Iris pigment epithelial cell (primary cell): ENCODE measurements at regions not wholly inside any gene's neighbourhood (a gene's known extent, or its start where the extent isn't known, plus 50 kb on each side); places are given as distances from the start of the nearest gene placed in this dataset.
"Not testable (repeated sequence)": the region's sequence is repeated elsewhere in the genome, so short reads cannot be mapped to it uniquely, and the experiment has no call there.

Source experiments
- DNase-seq: peaks from one replicate; pipeline ENCODE4 v3.0.0-alpha.2; 2011; ENCODE audit warnings: low read depth

DNA sequence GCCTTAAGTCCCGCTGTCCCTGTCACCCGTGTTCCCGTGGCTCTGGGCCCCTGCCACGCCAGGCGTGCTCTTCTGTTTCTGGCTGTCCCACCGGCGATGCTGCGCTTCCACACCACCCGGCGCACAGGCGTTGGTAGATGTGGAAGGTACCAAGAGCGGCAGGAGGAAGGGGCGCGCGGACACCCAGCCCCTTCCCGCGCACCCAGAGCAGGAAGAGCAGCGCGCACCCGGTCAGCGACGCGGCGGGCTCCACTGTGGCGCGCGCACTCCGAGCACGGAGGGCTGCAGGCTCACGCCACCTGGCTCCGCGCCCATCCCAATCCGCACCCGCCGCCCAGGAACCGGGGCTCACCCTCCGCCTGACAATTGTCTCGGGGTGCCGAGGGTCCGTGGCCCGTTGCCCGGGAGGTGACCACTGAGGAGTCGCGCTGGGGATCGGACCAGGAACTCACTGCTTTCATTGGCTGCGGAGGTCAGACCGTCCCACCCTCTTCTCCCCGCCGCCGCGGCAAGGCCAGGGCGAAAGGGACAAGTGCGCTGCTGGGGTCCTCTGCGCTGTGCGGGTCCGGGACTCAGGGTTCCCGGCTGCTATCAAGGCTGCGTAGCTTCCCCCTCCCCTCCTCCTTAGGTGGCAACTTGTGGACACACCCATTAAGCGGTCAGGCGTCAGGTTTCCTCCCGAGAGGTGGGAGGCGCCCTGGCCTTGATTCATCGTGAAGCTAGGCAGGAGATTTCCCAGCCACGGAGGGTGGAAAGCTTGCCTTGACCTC, 121.6 kb upstream of the ZNF92 start:
- DNase-seq: peak; percentile 71

DNA sequence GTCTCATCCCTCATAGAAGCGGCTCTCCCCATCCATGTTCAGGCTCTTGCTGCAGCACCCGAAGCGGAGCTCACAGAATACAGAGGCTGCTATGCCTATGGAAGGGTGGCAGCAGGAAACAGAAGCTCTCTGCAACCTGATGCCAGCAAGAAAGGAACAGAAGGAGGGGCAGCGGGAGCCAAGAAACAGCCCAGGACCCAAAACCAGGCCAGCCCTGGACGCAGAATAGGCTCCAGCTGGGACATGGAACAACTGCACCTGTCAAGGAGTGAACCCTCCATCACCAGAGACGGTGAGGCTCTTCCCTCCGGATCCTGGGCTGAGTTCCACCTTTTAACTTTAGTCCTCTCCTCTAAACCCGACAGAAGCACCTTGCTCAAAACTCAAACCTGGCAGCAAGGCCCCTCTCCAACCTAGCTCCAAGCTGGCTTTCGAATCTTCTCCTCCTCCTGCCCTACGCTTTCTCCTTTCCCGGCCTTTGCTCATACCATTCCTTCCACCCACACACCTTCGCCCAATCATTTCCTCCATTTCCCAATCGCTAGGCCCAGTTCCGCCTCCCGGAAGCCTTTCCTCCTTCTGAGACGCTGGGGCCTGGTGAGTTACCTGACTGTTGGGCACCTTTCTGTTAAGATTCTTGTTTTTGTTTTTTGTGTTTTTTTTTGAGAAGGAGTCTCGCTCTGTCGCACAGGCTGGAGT, 122.8 kb upstream of the ZNF92 start:
- DNase-seq: no peak

DNA sequence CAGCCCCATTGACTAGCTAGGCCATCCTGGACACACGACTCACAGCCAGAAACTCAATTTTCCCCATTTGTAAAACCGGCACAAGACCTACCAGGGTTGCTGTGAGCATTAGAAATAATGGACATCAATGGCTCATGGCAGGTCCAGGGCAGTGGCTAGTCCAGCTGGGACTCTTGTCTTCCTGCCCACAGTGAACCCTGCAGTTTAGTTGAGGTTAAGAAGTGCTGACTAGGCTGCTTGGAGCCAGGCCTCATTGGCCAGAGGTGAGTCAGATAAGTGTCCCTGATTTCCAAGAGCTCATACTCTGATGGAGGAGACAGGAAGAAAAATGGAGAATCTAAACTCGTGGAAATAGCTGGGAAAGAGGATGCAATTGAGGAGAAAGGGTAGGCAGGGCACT, 123.4 kb upstream of the ZNF92 start:
- no peak for DNase-seq

DNA sequence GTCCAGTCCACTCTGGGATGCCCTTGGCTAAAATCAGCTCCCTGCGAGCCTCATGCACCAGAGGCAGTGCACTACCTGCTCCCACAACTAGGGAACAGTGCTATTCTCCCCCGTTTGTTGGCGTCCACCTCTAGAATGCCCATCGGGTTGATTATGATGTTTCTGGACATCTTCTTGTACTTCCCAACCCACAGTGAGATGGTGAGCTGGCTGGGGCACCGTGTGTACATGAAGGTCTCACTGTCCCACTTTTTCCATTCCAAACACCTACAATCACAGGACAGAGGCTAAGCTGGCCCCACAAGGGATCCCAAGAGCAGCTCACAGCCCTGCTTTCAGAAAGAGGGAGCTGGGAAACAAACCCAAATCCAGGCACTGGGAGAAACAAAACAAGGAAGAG, 126.2 kb upstream of the ZNF92 start:
- DNase-seq: no peak

DNA sequence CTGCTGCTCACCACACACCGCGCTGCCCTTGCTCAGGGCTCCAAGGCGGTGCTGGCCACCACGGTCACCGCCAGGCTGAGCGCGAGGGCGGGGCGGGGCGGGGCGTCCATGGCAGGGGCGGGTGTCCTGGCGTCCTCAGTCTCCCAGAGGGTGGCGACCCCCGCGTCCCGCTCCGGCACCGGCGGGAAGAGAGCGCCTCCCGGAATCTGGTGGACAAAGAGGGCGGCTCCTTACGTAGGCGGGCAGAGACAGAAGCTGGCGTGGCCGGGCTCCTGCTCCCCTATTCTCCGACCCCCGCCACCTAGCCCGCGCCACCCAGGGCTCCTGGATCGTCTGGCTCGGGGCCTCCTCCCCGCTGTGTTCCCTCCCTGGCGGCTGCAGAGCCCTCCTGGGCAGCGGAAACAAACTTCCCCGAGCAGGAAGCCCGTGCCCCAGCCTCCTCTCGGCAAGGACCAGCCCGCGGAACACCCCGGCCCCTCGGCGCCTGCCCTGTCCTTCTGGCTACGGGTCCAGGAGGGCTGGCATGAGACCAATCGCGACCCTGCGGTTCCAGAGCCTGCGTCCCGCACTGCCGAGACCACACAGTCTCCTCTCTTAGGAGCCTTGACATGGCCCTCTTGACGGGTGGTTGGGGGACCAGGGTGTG, 133.8 kb upstream of the ZNF92 start:
- DNase-seq: no peak

DNA sequence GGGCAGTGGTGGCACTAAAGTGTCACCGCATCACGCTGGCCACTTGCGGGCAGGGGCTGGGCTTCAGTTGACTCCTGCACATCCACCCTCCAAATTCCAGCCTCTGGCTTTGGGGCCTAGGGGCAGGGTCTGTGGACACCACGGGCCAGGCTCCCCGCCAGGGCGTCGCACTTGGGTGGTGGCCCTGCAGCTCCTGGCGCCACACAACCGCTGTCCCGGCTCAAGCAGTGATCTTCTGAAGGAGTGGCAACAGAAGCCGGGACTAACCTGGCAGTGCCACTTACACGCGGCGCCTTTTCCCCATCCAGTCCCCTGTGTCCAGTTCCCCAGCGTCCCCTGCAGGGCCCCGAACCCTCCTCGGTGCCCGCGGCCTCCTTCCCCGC, 134.3 kb upstream of the ZNF92 start:
- no peak for DNase-seq

DNA sequence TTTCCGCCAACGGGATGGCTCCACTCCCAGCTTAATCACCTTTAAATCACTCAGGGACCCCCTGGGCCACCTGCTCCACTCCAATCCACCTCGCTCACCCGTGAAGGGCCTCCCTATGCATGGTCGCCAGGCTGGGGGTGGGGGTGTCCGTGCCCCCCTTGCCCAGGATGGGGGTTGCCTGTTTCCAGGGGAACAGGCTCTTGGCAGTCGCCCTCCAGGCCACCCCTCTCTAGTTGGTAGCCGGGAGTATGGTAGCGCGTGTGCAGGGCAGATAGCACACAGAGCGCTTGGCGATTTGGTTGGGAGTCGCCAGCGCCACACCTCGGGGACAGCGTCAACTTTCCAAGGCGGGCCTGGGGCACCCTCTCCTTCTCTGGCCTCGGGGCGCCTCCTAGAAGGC, 134.9 kb upstream of the ZNF92 start:
- DNase-seq: no peak

DNA sequence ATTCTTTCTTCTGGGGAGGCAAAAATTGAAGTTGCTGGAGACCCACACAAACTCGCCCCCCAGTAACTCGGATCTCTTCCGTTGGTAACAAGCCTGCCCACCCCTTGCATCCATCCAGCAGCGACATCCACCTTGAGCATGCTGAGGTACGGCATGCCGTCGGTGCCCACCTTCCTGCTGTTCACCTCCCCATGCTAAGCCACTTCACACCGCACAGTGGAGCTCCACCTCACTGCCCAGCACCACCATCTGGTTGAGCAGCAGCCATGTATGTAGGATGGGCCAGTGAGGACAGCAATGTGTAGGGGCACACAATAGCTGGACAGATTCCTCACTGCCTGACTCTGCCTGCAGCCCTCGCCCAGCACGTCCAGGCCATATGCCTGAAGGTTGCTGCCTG, 138.1 kb upstream of the ZNF92 start:
- DNase-seq: no peak

DNA sequence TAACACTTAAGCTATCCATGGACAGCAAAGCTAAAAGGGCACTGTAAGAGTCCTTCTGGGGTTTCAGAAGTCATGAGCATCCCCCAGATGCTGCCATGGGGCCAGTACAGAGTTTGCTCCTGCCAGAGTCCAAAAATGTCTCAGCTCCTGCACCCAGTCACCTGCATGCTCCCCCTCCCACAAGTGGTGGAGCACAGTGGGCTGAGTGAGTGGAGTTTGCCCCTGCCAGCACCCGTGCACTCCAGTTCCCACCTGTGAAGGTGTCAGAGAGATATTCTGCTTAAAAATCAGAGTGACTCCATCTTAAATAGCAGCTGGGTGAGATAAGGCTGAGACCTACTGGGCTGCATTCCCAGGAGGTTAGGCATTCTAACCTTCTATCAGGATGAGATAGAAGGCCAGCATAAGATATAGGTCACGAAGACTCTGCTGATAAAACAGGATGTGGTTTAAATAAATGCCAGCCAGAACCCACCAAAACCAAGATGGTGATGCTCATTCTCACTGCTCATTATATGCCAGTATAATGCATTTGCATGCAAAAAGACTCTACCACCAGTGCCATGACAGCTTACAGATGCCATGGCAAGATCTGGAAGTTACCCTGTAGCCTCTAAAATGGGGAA, 140.1 kb upstream of the ZNF92 start:
- no peak for DNase-seq

DNA sequence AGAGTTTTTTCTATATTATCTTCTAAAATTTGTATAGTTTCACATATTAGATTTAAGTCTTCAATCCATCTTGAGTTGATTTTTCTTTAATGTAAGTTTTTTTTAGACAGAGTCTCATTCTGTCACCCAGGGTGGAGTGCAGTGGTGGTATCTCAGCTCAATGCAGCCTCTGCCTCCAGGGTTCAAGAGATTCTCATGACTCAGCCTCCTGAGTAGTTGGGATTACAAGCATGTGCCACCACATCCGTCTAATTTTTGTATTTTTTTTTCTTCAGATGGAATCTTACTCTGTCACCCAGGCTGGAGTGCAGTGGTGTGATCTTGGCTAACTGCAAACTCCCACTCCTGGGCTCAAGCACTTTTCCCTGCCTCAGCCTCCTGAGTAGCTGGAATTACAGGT, 143.4 kb upstream of the ZNF92 start:
- no peak for DNase-seq

DNA sequence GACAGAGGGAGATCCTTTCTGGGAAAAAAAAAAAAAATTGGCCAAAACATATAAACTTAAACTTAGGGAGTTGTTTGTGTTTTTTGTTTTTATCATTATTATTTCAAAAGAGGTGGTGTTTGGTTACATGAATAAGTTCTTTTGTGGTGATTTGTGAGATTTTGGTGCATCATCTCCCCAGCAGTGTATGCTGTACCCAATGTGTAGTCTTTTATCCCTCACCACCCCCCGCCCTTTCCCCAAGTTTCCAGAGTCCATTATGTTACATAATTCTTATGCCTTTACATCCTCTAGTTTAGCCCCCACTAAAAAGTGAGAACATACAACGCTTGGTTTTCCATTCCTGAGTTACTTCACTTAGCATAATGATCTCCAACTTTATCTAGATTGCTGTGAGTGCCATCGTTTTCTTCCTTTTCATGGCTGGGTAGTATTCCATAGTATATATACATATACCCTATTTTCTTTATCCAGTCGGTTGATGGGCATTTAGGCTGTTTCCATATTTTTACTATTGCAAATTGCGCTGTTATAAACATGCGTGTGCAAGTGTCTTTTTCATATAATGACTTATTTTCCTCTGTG, 148.1 kb upstream of the ZNF92 start:
- DNase-seq: no peak

DNA sequence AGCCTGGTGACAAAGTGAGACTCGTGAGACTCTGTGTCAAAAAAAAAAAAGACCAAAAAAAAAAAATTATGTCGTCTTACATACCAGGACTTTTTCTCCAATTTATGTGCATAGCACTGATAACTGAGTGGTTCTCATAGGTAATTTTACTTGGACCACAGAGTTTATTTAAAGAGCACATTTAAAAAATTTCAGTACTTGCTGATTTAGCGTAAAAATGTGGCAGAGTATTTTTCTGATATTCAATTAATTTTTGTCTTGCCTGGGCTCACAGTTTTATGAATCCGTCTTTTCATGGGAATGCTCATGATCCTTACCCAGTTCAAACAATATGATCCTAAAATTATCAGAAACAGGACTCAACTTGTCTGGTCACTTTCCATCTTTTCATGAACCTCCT, 151.0 kb upstream of the ZNF92 start:
- no peak for DNase-seq

DNA sequence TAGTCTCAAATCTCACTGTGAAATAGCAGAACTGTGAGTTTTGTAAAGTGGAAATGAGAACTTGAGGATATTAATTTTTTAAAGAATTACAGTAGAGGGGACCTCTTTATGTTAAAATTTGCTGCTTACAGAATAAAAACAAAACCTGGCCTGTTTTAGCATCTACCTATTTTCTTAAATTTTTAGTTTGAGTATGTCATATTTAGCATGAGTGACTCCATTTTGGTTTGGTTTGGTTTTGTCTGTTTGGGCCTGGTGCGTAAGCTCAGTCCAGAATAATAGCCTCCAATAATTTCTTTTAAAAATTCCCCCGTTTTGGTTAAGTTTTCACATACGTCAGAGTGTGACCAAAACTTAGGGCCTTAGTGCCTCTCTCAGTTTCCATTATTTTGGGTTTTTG, 152.0 kb upstream of the ZNF92 start:
- DNase-seq: no peak

DNA sequence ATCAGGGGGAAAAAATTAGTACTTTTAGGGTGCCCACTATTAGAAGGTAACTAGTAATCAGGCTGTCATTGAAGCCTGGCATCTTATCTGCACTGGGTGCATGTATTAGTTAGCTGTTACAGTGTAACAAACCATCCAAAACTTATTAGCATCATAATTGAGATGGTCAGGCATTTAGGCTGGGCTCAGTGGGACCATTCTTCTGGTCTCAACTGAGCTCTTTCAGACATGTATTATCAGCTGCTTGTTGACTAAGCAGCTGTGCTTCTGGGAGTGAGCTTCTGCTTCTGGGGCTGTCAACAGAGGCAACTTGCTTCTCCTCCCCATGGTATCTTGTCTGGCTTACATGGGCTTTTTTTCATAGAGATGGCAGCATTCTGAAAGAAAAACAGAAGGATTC, 154.0 kb upstream of the ZNF92 start:
- DNase-seq: no peak

DNA sequence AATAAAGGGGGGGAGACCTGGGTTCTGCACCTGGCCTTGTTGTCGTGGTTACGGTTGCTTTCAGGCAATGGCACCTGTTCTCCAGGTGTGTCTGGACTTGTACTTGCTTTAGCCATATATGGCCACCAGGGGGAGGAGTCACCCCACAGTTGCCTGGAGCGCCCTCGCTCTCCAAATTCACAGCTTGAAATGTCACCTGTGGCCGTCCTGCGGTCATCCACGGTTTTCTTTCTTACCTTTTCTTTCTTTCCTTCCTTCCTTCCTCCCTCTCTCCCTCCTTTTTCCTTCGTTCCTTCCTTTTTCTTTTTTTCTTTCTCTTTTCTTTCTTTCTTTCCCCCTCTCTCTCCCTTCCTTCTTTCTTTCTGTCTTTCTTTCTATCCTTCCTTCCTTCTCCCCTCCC, 157.2 kb upstream of the ZNF92 start:
- peak; percentile 34 for DNase-seq

DNA sequence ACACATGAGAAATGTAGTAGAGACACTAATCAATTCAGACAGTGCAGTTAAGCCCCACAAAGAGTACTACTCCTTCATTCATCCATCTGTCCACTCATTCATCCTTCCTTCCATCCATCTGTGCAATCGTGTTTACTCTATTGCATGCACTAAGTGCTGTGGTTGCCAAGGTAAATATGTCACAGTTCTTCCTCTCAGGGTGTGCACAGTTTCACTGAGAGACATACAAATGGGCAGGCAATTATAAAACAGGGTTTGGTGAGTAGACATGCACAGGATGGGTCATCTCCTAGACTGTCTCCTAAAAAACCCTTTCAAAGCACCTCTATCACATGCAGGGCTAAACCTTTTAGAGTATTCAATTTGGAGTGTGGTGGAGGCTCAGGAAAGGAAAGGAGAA, 160.4 kb upstream of the ZNF92 start:
- DNase-seq: not testable (repeated sequence)

DNA sequence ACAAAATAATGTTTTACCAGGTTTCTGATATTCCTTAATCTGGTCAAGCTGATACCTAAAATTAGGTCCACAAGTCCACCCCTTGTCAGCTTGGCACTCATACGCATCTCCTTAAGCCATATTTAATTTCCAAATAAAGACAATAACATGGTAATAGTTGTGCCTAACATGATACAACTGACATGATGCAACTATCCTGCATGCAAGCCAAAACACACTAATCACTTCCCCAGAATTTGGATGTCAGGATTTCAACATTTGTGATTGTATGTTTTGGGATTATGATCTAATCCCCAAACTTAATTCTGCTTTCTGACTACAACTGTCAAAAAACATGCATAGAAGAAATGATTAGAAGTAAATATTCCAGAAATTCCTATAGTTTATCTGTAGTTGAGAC, 174.4 kb upstream of the ZNF92 start:
- not testable (repeated sequence) for DNase-seq

DNA sequence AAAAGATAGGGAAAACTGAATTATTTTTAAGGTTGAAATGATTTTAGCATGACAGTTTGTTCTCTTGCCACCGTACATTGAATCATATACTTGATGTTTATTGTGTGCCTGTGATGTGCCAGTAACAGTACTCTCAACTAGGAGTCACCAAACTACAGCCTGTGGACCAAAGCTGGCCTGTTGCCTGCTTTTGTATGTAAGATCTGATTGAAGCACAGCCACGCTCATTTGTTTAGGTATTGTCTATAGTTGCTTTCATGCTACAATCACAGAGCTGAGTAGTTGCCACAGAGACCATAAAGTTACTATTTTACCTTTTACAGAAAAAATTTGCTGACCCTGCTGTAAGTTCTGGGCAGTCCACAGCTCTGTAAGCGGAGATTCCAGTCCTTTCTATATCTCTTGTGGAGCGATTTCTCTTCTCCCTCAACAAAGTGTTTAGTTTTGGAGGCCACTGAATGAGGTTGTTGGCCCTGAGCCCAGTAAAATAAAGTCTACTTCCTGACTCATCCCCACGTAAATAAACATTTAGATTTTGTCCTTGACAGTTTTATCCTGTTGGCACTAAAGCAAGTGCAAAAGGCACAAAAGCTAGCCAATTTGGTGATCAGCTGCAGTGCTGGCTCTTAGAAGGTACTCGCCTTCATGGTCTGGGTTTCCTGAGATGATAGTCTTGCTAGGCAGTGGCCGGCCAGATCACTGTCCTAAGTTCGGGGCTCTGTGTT, 180.2 kb upstream of the ZNF92 start:
- DNase-seq: peak; percentile 39

DNA sequence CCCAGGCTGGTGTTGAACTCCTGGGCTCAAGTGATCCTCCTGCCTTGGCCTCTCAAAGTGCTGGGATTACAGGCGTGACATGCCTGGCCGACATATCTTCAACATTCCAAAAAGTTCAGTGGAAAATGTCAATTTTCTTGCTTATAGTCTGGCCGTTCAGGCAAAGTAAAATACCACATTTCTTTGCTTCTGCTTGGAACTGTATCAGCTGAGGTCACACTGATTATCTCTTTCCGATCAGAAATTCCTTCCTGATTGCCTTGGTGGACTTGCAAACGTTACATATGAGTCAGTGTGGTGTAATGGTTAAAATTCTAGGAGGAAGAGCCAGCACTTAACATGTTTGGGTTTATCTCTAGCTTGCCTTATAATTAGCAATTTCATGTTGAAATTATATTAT, 170.6 kb upstream of the ERV3-1 start:
- peak; percentile 56 for DNase-seq

DNA sequence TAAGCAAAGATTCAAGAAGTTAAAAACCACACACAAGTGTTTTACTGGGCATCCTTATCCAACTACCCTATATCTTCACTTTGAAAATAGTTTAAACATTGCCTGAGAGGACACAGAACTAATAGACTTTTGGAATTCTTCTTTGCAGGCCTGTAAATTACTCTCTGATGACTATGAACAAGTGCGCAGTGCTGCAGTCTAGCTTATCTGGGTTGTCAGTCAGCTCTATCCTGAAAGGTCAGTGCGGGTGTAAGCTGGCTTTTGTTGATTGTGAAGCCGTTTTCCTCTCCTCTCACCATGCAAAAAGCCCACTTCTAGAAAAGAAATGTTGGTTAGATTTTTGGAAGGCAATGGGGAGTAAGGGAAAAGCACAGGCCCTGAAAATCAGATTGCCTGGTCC, 143.6 kb upstream of the ERV3-1 start:
- DNase-seq: not testable (repeated sequence)

DNA sequence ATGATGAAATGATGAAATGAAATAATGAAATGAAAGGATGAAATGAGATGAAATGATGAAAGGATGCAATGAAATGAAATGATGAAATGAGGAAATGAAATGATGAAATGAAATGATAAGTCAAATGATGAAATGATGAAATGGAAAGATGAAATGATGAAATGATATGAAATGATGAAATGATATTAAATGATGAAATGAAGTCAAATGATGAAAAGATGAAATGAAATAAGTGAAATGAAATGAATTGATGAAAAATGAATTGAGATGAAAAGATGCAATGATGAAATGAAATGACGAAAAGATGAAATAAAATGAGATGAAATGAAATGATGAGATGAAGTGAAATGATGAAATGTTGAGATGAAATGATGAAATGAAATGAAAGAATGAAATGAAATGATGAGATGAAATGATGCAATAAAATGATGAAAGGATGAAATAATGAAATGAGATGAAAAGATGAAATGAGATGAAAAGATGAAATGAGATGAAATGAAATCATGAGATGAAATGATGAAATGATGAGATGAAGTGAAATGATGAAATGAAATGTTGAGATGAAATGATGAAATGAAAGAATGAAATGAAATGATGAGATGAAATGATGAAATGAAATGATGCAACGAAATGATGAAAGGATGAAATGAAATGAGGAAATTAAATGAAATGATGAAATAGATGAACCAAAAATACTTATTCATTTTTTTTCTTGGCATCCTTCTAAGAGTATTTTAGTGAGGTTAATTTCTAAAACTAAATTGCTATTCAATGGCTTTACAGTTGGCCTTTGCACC, 139.8 kb upstream of the ERV3-1 start:
- not testable (repeated sequence) for DNase-seq
